ENCODE measurements at regions not wholly inside any gene's neighbourhood (a gene's known extent, or its start where the extent isn't known, plus 50 kb on each side); places are given as distances from the start of the nearest gene placed in this dataset.
"Not testable (repeated sequence)": the region's sequence is repeated elsewhere in the genome, so short reads cannot be mapped to it uniquely, and the experiment has no call there.

DNA sequence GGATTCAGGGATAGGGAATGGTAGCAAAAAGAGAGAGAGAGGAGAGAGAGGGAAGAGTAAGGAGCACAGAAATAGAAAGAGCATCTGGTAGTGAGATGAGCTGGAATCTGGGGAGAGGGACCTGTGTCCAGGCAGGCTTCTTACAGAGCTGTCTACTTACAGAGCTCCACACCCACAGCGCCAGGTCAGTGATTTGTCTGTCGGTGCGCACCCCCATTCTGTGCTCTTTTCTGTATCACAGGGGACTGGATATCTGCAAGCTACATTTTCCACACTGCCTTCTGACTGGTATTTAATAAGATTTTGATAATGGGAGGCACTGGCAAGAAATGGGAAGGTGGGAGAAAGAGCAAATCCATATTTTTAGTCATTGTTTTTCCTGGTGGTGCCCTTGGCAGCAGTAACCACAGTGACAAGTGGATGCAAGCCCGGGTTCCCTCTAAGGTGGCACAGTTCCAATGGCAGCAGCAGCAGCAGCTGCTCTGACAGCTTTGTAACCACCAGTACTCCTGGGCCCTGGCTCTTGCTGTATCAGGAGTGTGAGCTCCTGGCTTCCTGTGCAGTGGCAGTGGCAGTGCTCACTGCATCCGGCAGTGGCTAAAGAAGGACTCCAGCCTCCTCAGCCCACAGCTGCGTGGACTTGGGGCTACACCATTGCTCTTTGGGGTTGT is 300.5 kb downstream of the TRIML1 start:
- Histone ChIP-seq H3K4me3 (ENCODE audit: low read depth, low read length) (no peak overlapping the region), H3K9me3 (ENCODE audit: control insufficient read depth, insufficient read depth, low read length) (peaks cover 8% of the 10 kb centered on the region), H3K27ac (ENCODE audit: low read depth, low read length) (no peak overlapping the region), H3K27me3 (ENCODE audit: control insufficient read depth, insufficient read depth, low read length) (no peaks in the 10 kb centered on the region)
- ChIA-PET POLR2A (no interaction called here), CTCF (no interaction called here)
- TF ChIP-seq CTCF (IDR thresholded peaks at IDR 0.05; ENCODE audit: low read depth, low read length): no peak
- DNase-seq (ENCODE audit: low read depth, low spot score): no peak

GRCh38 chr4:188444500-188444899 is 305.3 kb downstream of the TRIML1 start:
- H3K27ac ChIP-seq (ENCODE audit: low read depth, low read length): peak overlapping the region; percentile 61
- no peak overlapping the region for H3K4me3 ChIP-seq (ENCODE audit: low read depth, low read length)
- no peak for DNase-seq (ENCODE audit: low read depth, low spot score)
- ChIA-PET POLR2A (no interaction called here), CTCF (no interaction called here)
- no peaks in the 10 kb centered on the region for H3K27me3 ChIP-seq (ENCODE audit: control insufficient read depth, insufficient read depth, low read length)
- peaks cover 5% of the 10 kb centered on the region; the same call in 1 of the 2 replicates for H3K9me3 ChIP-seq (ENCODE audit: control insufficient read depth, insufficient read depth, low read length)
- TF ChIP-seq CTCF (IDR thresholded peaks at IDR 0.05; ENCODE audit: low read depth, low read length): no peak

DNA sequence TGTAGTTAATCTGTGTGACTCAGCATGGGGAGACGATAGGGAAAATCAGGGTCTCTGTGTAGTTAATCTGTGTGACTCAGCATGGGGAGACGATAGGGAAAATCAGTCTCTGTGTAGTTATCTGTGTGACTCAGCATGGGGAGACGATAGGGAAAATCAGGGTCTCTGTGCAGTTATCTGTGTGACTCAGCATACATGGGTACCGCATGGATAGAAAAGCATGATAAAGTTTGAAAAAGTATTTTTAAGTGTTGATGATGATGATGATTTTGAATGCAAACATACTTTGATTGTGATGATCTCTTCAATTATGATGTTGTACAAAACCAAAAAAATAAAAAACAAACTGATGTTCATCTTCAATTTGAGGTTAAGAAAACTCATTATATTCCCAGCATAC is 309.8 kb downstream of the TRIML1 start:
- H3K4me3 ChIP-seq (ENCODE audit: low read depth, low read length); H3K27ac ChIP-seq (ENCODE audit: low read depth, low read length); DNase-seq (ENCODE audit: low read depth, low spot score); H3K27me3 ChIP-seq (ENCODE audit: control insufficient read depth, insufficient read depth, low read length); POLR2A ChIA-PET; CTCF ChIA-PET; H3K9me3 ChIP-seq (ENCODE audit: control insufficient read depth, insufficient read depth, low read length): not testable (repeated sequence)

GRCh38 chr4:188450571-188450970 is 311.3 kb downstream of the TRIML1 start:
- Histone ChIP-seq H3K9me3 (ENCODE audit: control insufficient read depth, insufficient read depth, low read length) (peaks cover 5% of the 10 kb centered on the region; the same call in 1 of the 2 replicates), H3K27me3 (ENCODE audit: control insufficient read depth, insufficient read depth, low read length) (no peaks in the 10 kb centered on the region), H3K4me3 (ENCODE audit: low read depth, low read length) (no peak overlapping the region), H3K27ac (ENCODE audit: low read depth, low read length) (no peak overlapping the region)
- POLR2A ChIA-PET: no interaction called here
- no peak for TF ChIP-seq CTCF (IDR thresholded peaks at IDR 0.05; ENCODE audit: low read depth, low read length)
- DNase-seq (ENCODE audit: low read depth, low spot score): no peak
- CTCF ChIA-PET: no interaction called here

GRCh38 chr4:188452097-188452496 is 312.9 kb downstream of the TRIML1 start:
- Histone ChIP-seq H3K27me3 (ENCODE audit: control insufficient read depth, insufficient read depth, low read length) (no peaks in the 10 kb centered on the region), H3K27ac (ENCODE audit: low read depth, low read length) (no peak overlapping the region), H3K9me3 (ENCODE audit: control insufficient read depth, insufficient read depth, low read length) (peaks cover 5% of the 10 kb centered on the region; the same call in 1 of the 2 replicates), H3K4me3 (ENCODE audit: low read depth, low read length) (no peak overlapping the region)
- ChIA-PET CTCF (no interaction called here), POLR2A (no interaction called here)
- no peak for TF ChIP-seq CTCF (IDR thresholded peaks at IDR 0.05; ENCODE audit: low read depth, low read length)
- DNase-seq (ENCODE audit: low read depth, low spot score): no peak

Data from AG04450 (cell line).